Thyroid gland (tissue), 4 donors: ENCODE measurements at regions not wholly inside any gene's neighbourhood (a gene's known extent, or its start where the extent isn't known, plus 50 kb on each side); places are given as distances from the start of the nearest gene placed in this dataset.

ENCODE experiments used
- DNase-seq, 2 donors: peaks; one replicate each; pipeline ENCODE4 v3.0.0-alpha.2; 2019
- H3K27ac ChIP-seq, 3 donors: fragments of 200-600 bp; sonication (generic); 1 replicate in 2 of 3; 2 replicates in 1 of 3; pipeline ENCODE4 v1.5.1; 2016 to 2019; ENCODE audit warnings: mild to moderate bottlenecking in 1 of 3, moderate library complexity in 1 of 3
- H3K27me3 ChIP-seq: fragments of 200-600 bp; sonication (generic); one replicate; pipeline ENCODE4 v1.5.1; 2019
- H3K36me3 ChIP-seq, 2 donors: fragments of 200-600 bp; sonication (generic); one replicate each; pipeline ENCODE4 v1.5.1; 2016 to 2019
- H3K4me1 ChIP-seq, 2 donors: fragments of 200-600 bp; sonication (generic); one replicate each; pipeline ENCODE4 v1.5.1; 2017 to 2019
- H3K4me3 ChIP-seq, 3 donors: fragments of 200-600 bp; sonication (generic); replicated peaks in 1 of 3; 1 replicate in 2 of 3; 2 replicates in 1 of 3; pipeline ENCODE4 v1.5.1; 2016; ENCODE audit warnings: mild to moderate bottlenecking in 1 of 3
- H3K9me3 ChIP-seq: fragments of 200-600 bp; sonication (generic); one replicate; pipeline ENCODE4 v1.5.1; 2017
- CTCF ChIP-seq, 6 experiments: fragments of 200-600 bp in 3 of 6; fragments of 450-650 bp in 3 of 6; sonication (generic) in 3 of 6; IDR thresholded peaks; one replicate each; pipeline ENCODE4 v1.5.1; 2016 to 2019; ENCODE audit warnings: antibody characterized with exemption in 6 of 6, mild to moderate bottlenecking in 2 of 6, inconsistent platforms in 1 of 6, moderate library complexity in 1 of 6
- POLR2A ChIP-seq, 2 donors: fragments of 450-650 bp; IDR thresholded peaks; one replicate each; pipeline ENCODE4 v1.6.1; 2017; ENCODE audit warnings: antibody characterized with exemption in 2 of 2, mild to moderate bottlenecking in 2 of 2, moderate library complexity in 1 of 2
- WGBS, 2 donors: methylation state at CpG; one replicate each; pipeline ENCODE4 v1.1.5; 2017; 5-methylcytosine and 5-hydroxymethylcytosine counted together
- intact Hi-C: fragments of 100-400 bp; cut with DNase I; formaldehyde crosslinking; loops from one replicate; pipeline ENCODE4 v1.15.1; 2023

- Histone ChIP-seq H3K27me3 (no peaks in the 10 kb centered on the region), H3K9me3 (no peaks in the 10 kb centered on the region), H3K4me3 (no peak overlapping the region), H3K4me1 (no peaks in the 10 kb centered on the region), H3K36me3 (no peaks in the 10 kb centered on the region), H3K27ac (no peak overlapping the region)
- no peak for TF ChIP-seq POLR2A (IDR thresholded peaks at IDR 0.05)
- TF ChIP-seq CTCF (IDR thresholded peaks at IDR 0.05) = no peak
- no peak for DNase-seq
- intact Hi-C loops = no loop called here
- WGBS, 2 donors = 90 to 92% methylated on average over 5 of the region's 5 CpGs
Measured at GRCh38 chr4:108369035-108369655, 200.4 kb upstream of the LEF1 start.

GRCh38 chr4:108367751-108368150 lies 199.0 kb upstream of the LEF1 start:
- DNase-seq = no peak
- TF ChIP-seq POLR2A (IDR thresholded peaks at IDR 0.05) (no peak), CTCF (IDR thresholded peaks at IDR 0.05) (no peak)
- no peaks in the 10 kb centered on the region for H3K4me1 ChIP-seq
- no peak overlapping the region for H3K27ac ChIP-seq
- intact Hi-C loops = no loop called here
- H3K36me3 ChIP-seq = no peaks in the 10 kb centered on the region
- no peaks in the 10 kb centered on the region for H3K9me3 ChIP-seq
- WGBS, 2 donors = 86 to 88% methylated on average over 2 of the region's 2 CpGs
- H3K4me3 ChIP-seq = no peak overlapping the region
- no peaks in the 10 kb centered on the region for H3K27me3 ChIP-seq

GRCh38 chr4:108366716-108367115 lies 198.0 kb upstream of the LEF1 start:
- 93 to 94% methylated on average over 1 of the region's 1 CpG for WGBS, 2 donors
- DNase-seq = no peak
- Histone ChIP-seq H3K4me3 (no peak overlapping the region), H3K9me3 (no peaks in the 10 kb centered on the region), H3K27me3 (no peaks in the 10 kb centered on the region), H3K27ac (no peak overlapping the region), H3K4me1 (no peaks in the 10 kb centered on the region), H3K36me3 (no peaks in the 10 kb centered on the region)
- intact Hi-C loops = no loop called here
- no peak for TF ChIP-seq POLR2A (IDR thresholded peaks at IDR 0.05)
- TF ChIP-seq CTCF (IDR thresholded peaks at IDR 0.05) = no peak

GRCh38 chr4:108365551-108365950 lies 196.8 kb upstream of the LEF1 start:
- Histone ChIP-seq H3K4me3 (no peak overlapping the region), H3K4me1 (peaks cover 0 to 8% of the 10 kb centered on the region in 2 donors), H3K36me3 (no peaks in the 10 kb centered on the region), H3K9me3 (no peaks in the 10 kb centered on the region), H3K27me3 (no peaks in the 10 kb centered on the region), H3K27ac (no peak overlapping the region)
- no peak for DNase-seq
- TF ChIP-seq POLR2A (IDR thresholded peaks at IDR 0.05) (no peak), CTCF (IDR thresholded peaks at IDR 0.05) (no peak)
- intact Hi-C loops = no loop called here
- 65 to 82% methylated on average over 7 of the region's 7 CpGs for WGBS, 2 donors

- Histone ChIP-seq H3K27ac (no peak overlapping the region), H3K4me3 (no peak overlapping the region), H3K9me3 (no peaks in the 10 kb centered on the region), H3K27me3 (no peaks in the 10 kb centered on the region), H3K36me3 (no peaks in the 10 kb centered on the region), H3K4me1 (peaks cover 0 to 8% of the 10 kb centered on the region in 2 donors)
- TF ChIP-seq CTCF (IDR thresholded peaks at IDR 0.05) (no peak), POLR2A (IDR thresholded peaks at IDR 0.05) (no peak)
- 89 to 92% methylated on average over 3 of the region's 3 CpGs for WGBS, 2 donors
- intact Hi-C loops = no loop called here
- no peak for DNase-seq
Measured at GRCh38 chr4:108361886-108362285, 193.2 kb upstream of the LEF1 start.
